ENCODE measurements at regions not wholly inside any gene's neighbourhood (a gene's known extent, or its start where the extent isn't known, plus 50 kb on each side); places are given as distances from the start of the nearest gene placed in this dataset.
"Not testable (repeated sequence)": the region's sequence is repeated elsewhere in the genome, so short reads cannot be mapped to it uniquely, and the experiment has no call there.

DNA sequence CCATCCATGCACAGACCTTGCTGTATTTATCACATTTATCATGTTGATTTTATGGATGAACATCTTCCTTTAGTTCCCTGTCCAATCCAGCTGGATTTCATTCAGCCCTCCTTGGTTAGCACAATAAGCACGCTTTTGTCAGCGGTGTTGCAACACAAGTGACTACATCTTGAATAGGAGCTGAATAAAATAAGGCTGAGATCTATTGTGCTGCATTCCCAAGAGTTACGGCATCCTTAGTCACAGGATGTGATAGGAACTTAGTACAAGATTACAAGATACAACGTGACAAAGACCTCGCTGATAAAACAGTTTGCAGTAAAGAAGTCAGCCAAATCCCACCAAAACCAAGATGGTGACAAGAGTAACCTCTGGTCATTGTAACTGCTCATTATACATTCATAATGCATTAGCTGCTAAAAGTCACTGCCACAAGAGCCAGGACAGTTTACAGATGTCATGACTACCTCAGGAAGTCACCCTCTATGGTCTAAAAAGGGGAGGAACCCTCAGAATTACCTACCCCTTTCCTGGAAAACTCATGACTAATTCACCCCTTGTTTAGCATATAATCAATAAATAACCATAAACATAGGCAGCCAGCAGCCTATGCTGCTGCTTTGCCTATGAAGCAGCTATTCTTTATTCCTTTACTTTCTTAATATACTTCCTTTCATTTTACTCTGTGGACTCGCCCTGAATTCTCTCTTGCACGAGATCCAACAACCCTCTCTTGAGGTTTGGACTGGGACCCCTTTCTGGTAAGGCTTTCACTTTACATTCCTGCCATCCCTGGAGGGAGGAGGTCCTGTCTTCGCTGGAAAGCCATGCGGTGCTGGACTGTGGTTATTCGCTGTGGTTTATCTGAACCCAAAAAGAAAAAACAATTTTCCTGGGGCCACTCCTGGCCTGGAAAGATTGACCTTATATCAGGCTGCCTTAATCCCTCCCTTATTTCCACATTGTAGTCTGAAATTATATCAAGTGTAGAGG is 522.6 kb upstream of the AMELY start:
- no peak for DNase-seq (ENCODE audit: extremely low spot score, insufficient read length, low read depth)
- no peak for FAIRE-seq

- FAIRE-seq = no peak
- no peak for DNase-seq (ENCODE audit: extremely low spot score, insufficient read length, low read depth)
Observed at GRCh38 chrY:7419165-7419564, 507.6 kb upstream of the AMELY start.

DNA sequence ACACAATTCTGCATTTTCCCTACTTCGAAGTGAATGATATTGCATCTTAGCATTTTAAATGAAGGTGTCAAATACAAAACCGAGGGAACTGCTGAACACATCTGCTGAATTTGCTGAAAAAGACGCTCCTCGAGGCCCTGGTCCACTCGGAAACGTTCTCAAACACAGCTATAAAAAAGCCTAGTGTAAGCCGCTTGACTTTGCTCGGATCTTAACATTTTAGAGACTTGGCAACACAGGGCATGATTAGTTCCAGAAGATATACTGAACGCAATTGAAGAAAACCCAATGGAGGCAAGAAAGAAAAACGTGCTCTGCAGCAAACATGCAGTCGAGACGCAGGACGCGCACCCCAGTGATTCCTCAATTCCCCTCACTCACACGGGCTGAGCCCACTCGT is 506.4 kb upstream of the AMELY start:
- DNase-seq (ENCODE audit: extremely low spot score, insufficient read length, low read depth) (no peak), FAIRE-seq (no peak)

- no peak for FAIRE-seq
- no peak for DNase-seq (ENCODE audit: extremely low spot score, insufficient read length, low read depth)
Observed at GRCh38 chrY:7416406-7416805, 504.9 kb upstream of the AMELY start.

DNA sequence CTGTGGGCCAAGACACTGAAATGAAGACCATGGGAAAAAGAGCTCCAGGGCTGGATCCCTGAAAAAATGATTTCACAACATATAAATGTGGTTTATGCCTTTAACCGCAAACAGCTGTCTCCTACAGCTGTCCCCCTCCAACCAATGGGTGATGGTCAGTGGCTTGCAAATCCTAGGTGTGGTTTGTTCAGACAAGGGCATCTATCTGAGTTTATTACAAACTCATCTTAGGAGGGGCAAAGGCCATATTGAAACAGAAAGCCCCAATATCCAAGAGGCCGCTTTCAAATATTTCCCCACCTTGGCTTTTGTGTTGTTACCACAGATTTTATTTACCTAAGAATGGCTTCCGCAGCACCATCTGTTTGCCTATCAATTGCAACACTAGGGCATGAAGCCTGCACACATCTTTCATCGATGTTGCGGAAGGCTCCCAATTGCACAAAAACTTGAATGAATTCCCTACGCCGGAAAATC is 503.6 kb upstream of the AMELY start:
- no peak for FAIRE-seq

GRCh38 chrY:7390056-7390455 is 478.5 kb upstream of the AMELY start:
- no peak for DNase-seq (ENCODE audit: extremely low spot score, insufficient read length, low read depth)
- FAIRE-seq = no peak

More for the DNA sequence above, 503.6 kb upstream of the AMELY start:
- no peak for DNase-seq (ENCODE audit: extremely low spot score, insufficient read length, low read depth)

DNA sequence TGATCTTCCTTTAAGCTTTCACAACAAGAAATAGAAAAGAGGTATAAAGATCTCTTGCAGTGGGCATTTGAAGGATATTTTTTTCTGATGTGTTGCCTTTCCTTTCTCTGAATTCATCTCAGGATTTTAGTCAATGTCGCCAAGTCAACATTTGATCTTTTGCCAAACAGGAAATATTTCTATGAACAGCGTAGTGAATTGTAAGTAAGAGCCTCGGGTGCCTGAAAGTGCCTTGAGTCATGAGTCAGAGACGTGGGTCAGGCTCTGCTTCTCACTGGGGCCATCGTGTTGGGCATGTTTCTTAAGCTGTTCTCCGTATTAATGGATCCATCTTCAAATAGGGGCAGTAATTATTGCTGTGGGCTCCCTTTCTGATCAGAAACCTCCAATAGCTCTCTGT is 471.4 kb upstream of the AMELY start:
- FAIRE-seq (no peak), DNase-seq (ENCODE audit: extremely low spot score, insufficient read length, low read depth) (no peak)

- no peak for DNase-seq (ENCODE audit: extremely low spot score, insufficient read length, low read depth)
- FAIRE-seq = no peak
Observed at GRCh38 chrY:7377091-7377490, 465.5 kb upstream of the AMELY start.

DNA sequence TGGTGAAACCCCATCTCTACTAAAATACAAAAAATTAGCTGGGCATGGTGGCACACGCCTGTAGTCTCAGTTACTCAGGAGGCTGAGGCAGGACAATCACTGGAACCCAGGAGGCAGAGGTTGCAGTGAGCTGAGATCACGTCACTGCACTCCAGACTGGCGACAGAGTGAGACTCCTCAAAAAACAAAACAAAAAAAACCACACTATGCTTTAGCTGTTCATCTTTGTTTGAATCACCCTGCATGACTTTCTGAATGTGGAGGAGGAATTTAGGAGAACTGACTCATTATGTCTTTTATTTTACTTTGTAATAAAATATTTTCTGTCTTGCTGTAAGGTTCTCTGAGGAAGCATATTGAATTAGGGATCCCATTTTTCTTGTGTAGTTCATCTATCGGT is 462.9 kb upstream of the AMELY start:
- DNase-seq (ENCODE audit: extremely low spot score, insufficient read length, low read depth) = not testable (repeated sequence)

DNA sequence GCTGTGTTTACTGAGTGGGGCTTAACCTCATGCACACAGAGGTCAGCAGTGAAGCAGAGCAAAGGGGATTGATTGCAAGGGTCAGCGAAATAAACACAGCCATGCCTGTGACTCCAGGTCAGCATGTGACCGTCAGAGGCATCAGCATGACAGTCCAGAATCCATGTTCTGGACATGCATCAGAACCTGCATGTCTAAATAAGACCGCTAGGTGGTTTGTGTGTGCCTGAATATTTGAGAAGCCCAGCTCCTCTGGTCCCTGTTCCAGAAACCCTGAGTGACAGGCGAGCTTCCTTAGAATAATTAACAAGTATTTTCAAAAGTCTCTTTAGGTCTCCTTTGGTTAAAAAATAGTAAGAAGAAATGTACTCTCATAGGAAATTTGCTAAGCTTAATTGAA is 460.4 kb upstream of the AMELY start:
- DNase-seq (ENCODE audit: extremely low spot score, insufficient read length, low read depth); FAIRE-seq: not testable (repeated sequence)

More for the DNA sequence above, 462.9 kb upstream of the AMELY start:
- not testable (repeated sequence) for FAIRE-seq

- DNase-seq (ENCODE audit: extremely low spot score, insufficient read length, low read depth); FAIRE-seq: not testable (repeated sequence)
Observed at GRCh38 chrY:7371026-7371425, 459.5 kb upstream of the AMELY start.

DNA sequence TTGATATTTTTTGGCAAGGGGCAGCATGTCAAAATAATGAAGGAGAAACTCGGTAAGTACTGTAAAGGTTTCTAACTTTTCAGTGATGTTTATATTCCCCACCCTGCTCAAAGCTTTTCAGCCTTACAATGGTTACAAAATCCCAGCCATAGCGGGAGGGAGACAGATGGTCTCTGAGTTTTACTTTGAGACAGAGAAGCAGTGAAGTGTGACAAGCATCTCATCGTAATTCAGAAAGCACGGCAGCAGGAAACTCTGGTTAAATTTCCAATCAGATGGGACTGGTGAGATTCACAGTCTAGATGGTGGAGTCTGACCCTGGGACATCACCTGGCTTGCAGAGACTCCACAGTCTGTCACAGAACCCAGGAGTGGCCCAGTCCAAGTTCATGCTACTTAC is 448.0 kb upstream of the AMELY start:
- FAIRE-seq (no peak), DNase-seq (ENCODE audit: extremely low spot score, insufficient read length, low read depth) (no peak)

- no peak for DNase-seq (ENCODE audit: extremely low spot score, insufficient read length, low read depth)
- FAIRE-seq = no peak
Observed at GRCh38 chrY:7358103-7358752, 446.7 kb upstream of the AMELY start.

DNA sequence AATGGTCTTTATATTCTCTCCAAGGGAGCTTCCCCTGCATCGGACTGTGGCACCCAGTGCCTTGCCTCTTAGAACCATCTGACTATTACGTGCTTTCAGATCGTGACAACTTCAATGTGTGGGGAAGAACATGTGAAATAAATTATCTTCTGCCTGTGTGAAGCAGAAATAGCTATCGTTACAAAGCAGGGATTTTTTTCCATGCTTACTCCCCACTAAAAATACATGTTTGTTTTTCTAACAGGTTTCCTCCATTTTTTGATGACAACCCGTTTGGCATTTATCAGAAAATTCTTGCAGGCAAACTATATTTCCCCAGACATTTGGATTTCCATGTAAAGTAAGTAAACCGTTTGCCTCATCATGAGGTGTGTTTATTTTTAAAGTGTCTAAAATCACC is 444.3 kb upstream of the AMELY start:
- DNase-seq (ENCODE audit: extremely low spot score, insufficient read length, low read depth); FAIRE-seq: not testable (repeated sequence)

- FAIRE-seq = peak; percentile 50
- peak; percentile 3 for DNase-seq (ENCODE audit: extremely low spot score, insufficient read length, low read depth)
Observed at GRCh38 chrY:7344661-7345060, 433.1 kb upstream of the AMELY start.

GRCh38 chrY:7343261-7343660 is 431.7 kb upstream of the AMELY start:
- DNase-seq (ENCODE audit: extremely low spot score, insufficient read length, low read depth) = no peak
- no peak for FAIRE-seq

GRCh38 chrY:7342732-7343131 is 431.2 kb upstream of the AMELY start:
- not testable (repeated sequence) for DNase-seq (ENCODE audit: extremely low spot score, insufficient read length, low read depth); FAIRE-seq

DNA sequence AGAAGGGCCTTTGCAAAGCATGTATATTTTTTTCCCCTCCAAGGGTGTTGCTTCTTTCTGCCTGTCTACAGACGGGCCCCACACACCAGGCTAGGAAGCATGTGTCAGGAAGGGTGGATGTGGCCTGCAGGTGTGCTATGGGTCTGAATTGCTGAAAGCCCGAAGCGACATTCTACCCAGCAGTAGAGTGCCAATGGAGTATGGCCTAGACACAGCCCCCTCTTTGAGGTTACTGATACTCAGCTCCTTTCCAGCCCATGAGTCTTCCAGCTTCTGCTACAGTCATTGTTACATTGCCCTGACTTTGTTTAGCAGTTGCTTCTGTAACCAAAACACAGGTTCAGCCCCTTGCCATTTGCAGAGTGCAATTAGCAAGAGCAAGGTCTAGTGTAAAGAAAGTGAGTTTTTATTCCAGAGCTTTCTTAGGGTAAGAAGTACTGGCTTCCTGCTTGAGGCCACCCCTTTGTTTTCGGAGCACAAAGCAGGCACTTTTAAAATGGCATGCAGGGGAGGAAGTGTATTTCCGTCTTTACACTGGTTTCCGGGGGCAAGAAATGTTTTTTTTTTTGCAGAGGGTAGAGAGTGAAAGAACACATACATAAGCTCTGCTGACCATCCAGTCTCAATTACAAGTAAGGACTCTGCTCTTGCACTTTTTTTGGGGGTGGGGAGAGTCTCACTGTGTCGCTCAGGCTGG is 428.0 kb upstream of the AMELY start:
- DNase-seq (ENCODE audit: extremely low spot score, insufficient read length, low read depth) (no peak), FAIRE-seq (no peak)

- no peak for DNase-seq (ENCODE audit: extremely low spot score, insufficient read length, low read depth)
- FAIRE-seq = no peak
Observed at GRCh38 chrY:7336023-7336873, 424.7 kb upstream of the AMELY start.
